Activated CD4-positive, alpha-beta memory T cell treated with anti-CD3 and anti-CD28 coated beads, Interleukin-2, amount 10 ng/mL, durations not matched to agents 7 days and 5 days (primary cell): ENCODE measurements at regions not wholly inside any gene's neighbourhood (a gene's known extent, or its start where the extent isn't known, plus 50 kb on each side); places are given as distances from the start of the nearest gene placed in this dataset.
"Not testable (repeated sequence)": the region's sequence is repeated elsewhere in the genome, so short reads cannot be mapped to it uniquely, and the experiment has no call there.

Experiments
- CTCF ChIA-PET: fragments of 350-600 bp; sonication (Branson Sonifier 250); formaldehyde crosslinking; loops from one replicate; lab custom pipeline; 2021; ENCODE audit warnings: antibody characterized with exemption, inconsistent platforms; lab: Charles Lee
- POLR2A ChIA-PET: fragments of 350-600 bp; sonication (Branson Sonifier 250); formaldehyde crosslinking; loops from one replicate; lab custom pipeline; 2021; ENCODE audit warnings: antibody characterized with exemption; lab: Charles Lee
- DNase-seq: peaks from one replicate; pipeline ENCODE4 v3.0.0-alpha.2; 2020
- H3K27ac Mint-ChIP-seq: one replicate; pipeline ENCODE4 v1.8.0; 2021; ENCODE audit warnings: mild to moderate bottlenecking, mixed read lengths
- H3K27me3 Mint-ChIP-seq: one replicate; pipeline ENCODE4 v1.8.0; 2021; ENCODE audit warnings: mixed read lengths
- H3K36me3 Mint-ChIP-seq: one replicate; pipeline ENCODE4 v1.8.0; 2021; ENCODE audit warnings: low read depth, mixed read lengths
- H3K4me1 Mint-ChIP-seq: one replicate; pipeline ENCODE4 v1.8.0; 2021; ENCODE audit warnings: mixed read lengths
- H3K4me3 Mint-ChIP-seq: one replicate; pipeline ENCODE4 v1.8.0; 2021; ENCODE audit warnings: mild to moderate bottlenecking, mixed read lengths
- H3K9me3 Mint-ChIP-seq: one replicate; pipeline ENCODE4 v1.8.0; 2021; ENCODE audit warnings: mixed read lengths

- H3K4me3 Mint-ChIP-seq, H3K9me3 Mint-ChIP-seq, POLR2A ChIA-PET, H3K27me3 Mint-ChIP-seq, H3K27ac Mint-ChIP-seq, CTCF ChIA-PET, H3K4me1 Mint-ChIP-seq, DNase-seq, H3K36me3 Mint-ChIP-seq: not testable (repeated sequence)
Measured at GRCh38 chr9:64370344-64370743, 914.7 kb downstream of the FOXD4L5 start.

GRCh38 chr9:64369644-64370043 lies 915.4 kb downstream of the FOXD4L5 start:
- POLR2A ChIA-PET, DNase-seq, H3K4me1 Mint-ChIP-seq, H3K27ac Mint-ChIP-seq, H3K4me3 Mint-ChIP-seq, H3K9me3 Mint-ChIP-seq, H3K27me3 Mint-ChIP-seq, H3K36me3 Mint-ChIP-seq, CTCF ChIA-PET: not testable (repeated sequence)

GRCh38 chr9:64369114-64369513 lies 915.9 kb downstream of the FOXD4L5 start:
- H3K27ac Mint-ChIP-seq, POLR2A ChIA-PET, CTCF ChIA-PET, H3K4me1 Mint-ChIP-seq, H3K36me3 Mint-ChIP-seq, H3K9me3 Mint-ChIP-seq, H3K4me3 Mint-ChIP-seq, H3K27me3 Mint-ChIP-seq: not testable (repeated sequence)
- DNase-seq, result peak; percentile 83

DNA sequence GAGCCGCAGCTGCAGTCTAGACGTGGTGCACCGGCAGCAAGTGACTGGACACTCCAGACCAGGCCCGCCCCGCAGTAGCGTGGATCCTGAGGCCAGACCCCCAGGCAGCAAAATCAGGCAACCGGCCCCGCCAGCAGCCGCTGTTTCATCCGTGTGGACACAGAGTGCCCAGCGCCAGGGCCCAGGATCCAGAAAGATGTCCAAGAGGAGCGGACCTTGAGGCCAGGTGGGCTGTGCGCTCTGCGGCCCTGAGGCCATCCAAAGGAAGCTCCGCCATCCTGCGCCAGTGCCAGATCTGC lies 916.4 kb downstream of the FOXD4L5 start:
- H3K9me3 Mint-ChIP-seq, DNase-seq, POLR2A ChIA-PET, CTCF ChIA-PET, H3K4me1 Mint-ChIP-seq, H3K27ac Mint-ChIP-seq, H3K36me3 Mint-ChIP-seq, H3K27me3 Mint-ChIP-seq: not testable (repeated sequence)
- H3K4me3 Mint-ChIP-seq, result peak overlapping the region; percentile 35

- H3K27me3 Mint-ChIP-seq, CTCF ChIA-PET, DNase-seq, H3K36me3 Mint-ChIP-seq, H3K27ac Mint-ChIP-seq, H3K4me1 Mint-ChIP-seq, H3K9me3 Mint-ChIP-seq, POLR2A ChIA-PET: not testable (repeated sequence)
- peak overlapping the region; percentile 35 for H3K4me3 Mint-ChIP-seq
Measured at GRCh38 chr9:64367826-64368643, 917.0 kb downstream of the FOXD4L5 start.
